Right lobe of liver (tissue), 6 donors: ENCODE measurements at regions not wholly inside any gene's neighbourhood (a gene's known extent, or its start where the extent isn't known, plus 50 kb on each side); places are given as distances from the start of the nearest gene placed in this dataset.

Experiments used
- ATAC-seq, 4 donors: fragments of 200-7000 bp; cut with Tn5 transposase; one replicate each; pipeline ENCODE4 v1.9.1; 2020; ENCODE audit warnings: mild to moderate bottlenecking in 4 of 4, moderate library complexity in 4 of 4
- DNase-seq, 3 donors: peaks; one replicate each; pipeline ENCODE4 v3.0.0-alpha.2; 2020
- H3K27ac ChIP-seq, 3 donors: fragments of 200-600 bp; one replicate each; pipeline ENCODE4 v1.8.0; 2022
- H3K27me3 ChIP-seq, 2 donors: fragments of 200-600 bp; one replicate each; pipeline ENCODE4 v1.8.0; 2022
- H3K36me3 ChIP-seq, 4 donors: fragments of 200-600 bp; sonication (generic) in 1 of 4; one replicate each; pipeline versions ENCODE4 v1.5.1 to v1.8.0; 2017 to 2022; ENCODE audit warnings: control low read depth in 1 of 4
- H3K4me1 ChIP-seq, 4 donors: fragments of 200-600 bp; sonication (generic) in 1 of 4; one replicate each; pipeline versions ENCODE4 v1.5.1 to v1.8.0; 2017 to 2022; ENCODE audit warnings: control low read depth in 1 of 4
- H3K4me3 ChIP-seq, 3 donors: fragments of 200-600 bp; one replicate each; pipeline ENCODE4 v1.8.0; 2022
- H3K9me3 ChIP-seq, 4 donors: fragments of 200-600 bp; sonication (generic) in 1 of 4; one replicate each; pipeline versions ENCODE4 v1.5.1 to v1.8.0; 2017 to 2022; ENCODE audit warnings: control low read depth in 1 of 4
- POLR2A ChIP-seq: fragments of 450-650 bp; IDR thresholded peaks from one replicate; pipeline ENCODE4 v1.6.1; 2017; ENCODE audit warnings: antibody characterized with exemption, mild to moderate bottlenecking
- WGBS: methylation state at CpG from one replicate; pipeline ENCODE4 v1.1.6; 2018; ENCODE audit warnings: low coverage, low lambda C conversion rate; ENCODE audit not compliant: insufficient coverage; ENCODE audit errors: missing lambda C conversion rate; 5-methylcytosine and 5-hydroxymethylcytosine counted together
- intact Hi-C, 2 donors: fragments of 100-400 bp; cut with DNase I; formaldehyde crosslinking; loops; one replicate each; pipeline versions ENCODE4 v1.11.2 to v1.14.1; 2022
- TF ChIP-seq, protein P1 (sequence below), 4 donors: fragments of 200-600 bp in 3 of 4; fragments of 450-650 bp in 1 of 4; IDR thresholded peaks; one replicate each; pipeline versions ENCODE4 v1.5.1 to v1.8.0; 2016 to 2022; ENCODE audit warnings: antibody characterized with exemption in 4 of 4, mild to moderate bottlenecking in 2 of 4
- donor health status: DM: no; HTN: yes; CAD: no.
- donor health status: DM: no; HTN: no; CAD: no.
- donor health status: DM: no; HTN: no; CAD: no.
- donor health status: DM: no; HTN: yes; CAD: no.
- donor health status: DM: no; HTN: yes; CAD: no.

- Histone ChIP-seq H3K4me1 (no peaks in the 10 kb centered on the region), H3K9me3 (no peaks in the 10 kb centered on the region), H3K27ac (no peak overlapping the region), H3K27me3 (no peaks in the 10 kb centered on the region), H3K4me3 (no peak overlapping the region), H3K36me3 (no peaks in the 10 kb centered on the region)
- TF ChIP-seq POLR2A, result no peak
- TF ChIP-seq, protein P1, sequence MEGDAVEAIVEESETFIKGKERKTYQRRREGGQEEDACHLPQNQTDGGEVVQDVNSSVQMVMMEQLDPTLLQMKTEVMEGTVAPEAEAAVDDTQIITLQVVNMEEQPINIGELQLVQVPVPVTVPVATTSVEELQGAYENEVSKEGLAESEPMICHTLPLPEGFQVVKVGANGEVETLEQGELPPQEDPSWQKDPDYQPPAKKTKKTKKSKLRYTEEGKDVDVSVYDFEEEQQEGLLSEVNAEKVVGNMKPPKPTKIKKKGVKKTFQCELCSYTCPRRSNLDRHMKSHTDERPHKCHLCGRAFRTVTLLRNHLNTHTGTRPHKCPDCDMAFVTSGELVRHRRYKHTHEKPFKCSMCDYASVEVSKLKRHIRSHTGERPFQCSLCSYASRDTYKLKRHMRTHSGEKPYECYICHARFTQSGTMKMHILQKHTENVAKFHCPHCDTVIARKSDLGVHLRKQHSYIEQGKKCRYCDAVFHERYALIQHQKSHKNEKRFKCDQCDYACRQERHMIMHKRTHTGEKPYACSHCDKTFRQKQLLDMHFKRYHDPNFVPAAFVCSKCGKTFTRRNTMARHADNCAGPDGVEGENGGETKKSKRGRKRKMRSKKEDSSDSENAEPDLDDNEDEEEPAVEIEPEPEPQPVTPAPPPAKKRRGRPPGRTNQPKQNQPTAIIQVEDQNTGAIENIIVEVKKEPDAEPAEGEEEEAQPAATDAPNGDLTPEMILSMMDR (IDR thresholded peaks at IDR 0.05), result no peak
- 42% methylated on average over 1 of the region's 1 CpG for WGBS
- intact Hi-C loops, result no loop called here
- ATAC-seq, result no peak
- DNase-seq, result no peak
These were observed 232.5 kb downstream of the RFPL4B start for GRCh38 chr6:112579601-112580000.

GRCh38 chr6:112581015-112581414 lies 233.9 kb downstream of the RFPL4B start:
- H3K27ac ChIP-seq, result no peak overlapping the region
- no peaks in the 10 kb centered on the region for H3K9me3 ChIP-seq
- 33% methylated on average over 1 of the region's 1 CpG for WGBS
- ATAC-seq (no peak), DNase-seq (no peak)
- H3K27me3 ChIP-seq, result no peaks in the 10 kb centered on the region
- H3K4me1 ChIP-seq, result no peaks in the 10 kb centered on the region
- H3K36me3 ChIP-seq, result no peaks in the 10 kb centered on the region
- intact Hi-C loops, result no loop called here
- TF ChIP-seq, protein P1 (IDR thresholded peaks at IDR 0.05), result no peak
- TF ChIP-seq POLR2A, result no peak
- H3K4me3 ChIP-seq, result no peak overlapping the region

- no peak for DNase-seq
- Histone ChIP-seq H3K27me3 (no peaks in the 10 kb centered on the region), H3K4me3 (no peak overlapping the region), H3K9me3 (no peaks in the 10 kb centered on the region), H3K36me3 (no peaks in the 10 kb centered on the region), H3K27ac (no peak overlapping the region), H3K4me1 (no peaks in the 10 kb centered on the region)
- intact Hi-C loops, result no loop called here
- 51% methylated on average over 3 of the region's 3 CpGs for WGBS
- TF ChIP-seq, protein P1 (IDR thresholded peaks at IDR 0.05), result no peak
- TF ChIP-seq POLR2A, result no peak
- ATAC-seq, result no peak
These were observed 243.2 kb downstream of the RFPL4B start for GRCh38 chr6:112590326-112590725.

DNA sequence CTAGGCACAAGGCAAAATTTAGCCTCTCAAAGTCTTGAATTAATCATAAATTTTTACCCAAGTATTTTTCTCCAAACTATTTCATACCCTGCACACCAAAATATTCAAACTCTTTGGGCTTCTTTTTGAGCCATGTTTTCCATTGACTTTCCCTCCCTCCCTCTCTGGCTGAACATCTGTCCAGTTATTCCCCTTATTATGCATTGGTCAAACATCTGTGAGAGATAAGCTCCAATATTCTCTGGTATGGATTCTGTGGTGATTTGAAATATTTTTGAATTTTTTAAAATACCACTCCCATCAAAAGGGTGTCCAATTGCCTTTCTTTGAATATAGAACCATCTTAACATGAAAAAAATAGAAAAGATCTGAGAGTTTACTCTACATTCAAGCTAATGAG lies 244.2 kb downstream of the RFPL4B start:
- intact Hi-C loops, result no loop called here
- DNase-seq, result no peak
- no peaks in the 10 kb centered on the region for H3K27me3 ChIP-seq
- no peaks in the 10 kb centered on the region for H3K4me1 ChIP-seq
- H3K27ac ChIP-seq, result no peak overlapping the region
- no peak for ATAC-seq
- no peak for TF ChIP-seq POLR2A
- TF ChIP-seq, protein P1 (IDR thresholded peaks at IDR 0.05), result no peak
- H3K36me3 ChIP-seq, result no peaks in the 10 kb centered on the region
- no peaks in the 10 kb centered on the region for H3K9me3 ChIP-seq
- H3K4me3 ChIP-seq, result no peak overlapping the region

GRCh38 chr6:112592159-112592558 lies 245.0 kb downstream of the RFPL4B start:
- no peaks in the 10 kb centered on the region for H3K36me3 ChIP-seq
- no peak overlapping the region for H3K27ac ChIP-seq
- no peak for ATAC-seq
- no peak overlapping the region for H3K4me3 ChIP-seq
- H3K9me3 ChIP-seq, result no peaks in the 10 kb centered on the region
- H3K27me3 ChIP-seq, result no peaks in the 10 kb centered on the region
- no peaks in the 10 kb centered on the region for H3K4me1 ChIP-seq
- intact Hi-C loops, result no loop called here
- no peak for DNase-seq
- TF ChIP-seq, protein P1 (IDR thresholded peaks at IDR 0.05), result no peak
- no peak for TF ChIP-seq POLR2A
